Hematopoietic multipotent progenitor cell treated with erythropoietin and hydrocortisone succinate and interleukin-3 and kit ligand, for 8 days (in vitro differentiated cells): ENCODE measurements at regions not wholly inside any gene's neighbourhood (a gene's known extent, or its start where the extent isn't known, plus 50 kb on each side); places are given as distances from the start of the nearest gene placed in this dataset.
A peak's percentile ranks its signal among the peaks of the same experiment; 100 is the strongest.
"Not testable (repeated sequence)": the region's sequence is repeated elsewhere in the genome, so short reads cannot be mapped to it uniquely, and the experiment has no call there.

ENCODE experiments used
- DNase-seq: peaks from one replicate; pipeline ENCODE4 v3.0.0-alpha.2; 2015

GRCh38 chr4:62627141-62627540, 1427.0 kb downstream of the ADGRL3 start:
- DNase-seq: no peak

GRCh38 chr4:62622089-62622488, 1422.0 kb downstream of the ADGRL3 start:
- DNase-seq: no peak

GRCh38 chr4:62619971-62620370, 1419.8 kb downstream of the ADGRL3 start:
- no peak for DNase-seq

- no peak for DNase-seq
Measured at GRCh38 chr4:62618042-62618441, 1417.9 kb downstream of the ADGRL3 start.

GRCh38 chr4:62601737-62602136, 1401.6 kb downstream of the ADGRL3 start:
- DNase-seq: no peak

GRCh38 chr4:62595265-62595664, 1395.1 kb downstream of the ADGRL3 start:
- not testable (repeated sequence) for DNase-seq

GRCh38 chr4:62591756-62592155, 1391.6 kb downstream of the ADGRL3 start:
- DNase-seq: no peak

GRCh38 chr4:62588671-62589070, 1388.5 kb downstream of the ADGRL3 start:
- DNase-seq: no peak

- DNase-seq: no peak
Measured at GRCh38 chr4:62571494-62571893, 1371.4 kb downstream of the ADGRL3 start.

- DNase-seq: no peak
Measured at GRCh38 chr4:62560858-62561257, 1360.7 kb downstream of the ADGRL3 start.

- DNase-seq: no peak
Measured at GRCh38 chr4:62550121-62550520, 1350.0 kb downstream of the ADGRL3 start.

GRCh38 chr4:62549601-62550000, 1349.5 kb downstream of the ADGRL3 start:
- no peak for DNase-seq

GRCh38 chr4:62548765-62549164, 1348.6 kb downstream of the ADGRL3 start:
- DNase-seq: no peak

GRCh38 chr4:62548108-62548524, 1348.0 kb downstream of the ADGRL3 start:
- DNase-seq: no peak

GRCh38 chr4:62544428-62544827, 1344.3 kb downstream of the ADGRL3 start:
- no peak for DNase-seq

- DNase-seq: no peak
Measured at GRCh38 chr4:62543002-62543401, 1342.9 kb downstream of the ADGRL3 start.

GRCh38 chr4:62533573-62533972, 1333.4 kb downstream of the ADGRL3 start:
- DNase-seq: no peak

- no peak for DNase-seq
Measured at GRCh38 chr4:62531731-62532130, 1331.6 kb downstream of the ADGRL3 start.

GRCh38 chr4:62531264-62531663, 1331.1 kb downstream of the ADGRL3 start:
- DNase-seq: no peak

GRCh38 chr4:62528874-62529273, 1328.7 kb downstream of the ADGRL3 start:
- no peak for DNase-seq

GRCh38 chr4:62526671-62527070, 1326.5 kb downstream of the ADGRL3 start:
- DNase-seq: no peak

- no peak for DNase-seq
Measured at GRCh38 chr4:62523256-62523655, 1323.1 kb downstream of the ADGRL3 start.

- DNase-seq: no peak
Measured at GRCh38 chr4:62522273-62522672, 1322.1 kb downstream of the ADGRL3 start.

GRCh38 chr4:62517716-62518115, 1317.6 kb downstream of the ADGRL3 start:
- DNase-seq: no peak

GRCh38 chr4:62513306-62513705, 1313.2 kb downstream of the ADGRL3 start:
- peak; percentile 3 for DNase-seq

GRCh38 chr4:62512271-62512670, 1312.1 kb downstream of the ADGRL3 start:
- DNase-seq: no peak
